OCI-LY3 (cell line): ENCODE measurements at regions not wholly inside any gene's neighbourhood (a gene's known extent, or its start where the extent isn't known, plus 50 kb on each side); places are given as distances from the start of the nearest gene placed in this dataset.
"Not testable (repeated sequence)": the region's sequence is repeated elsewhere in the genome, so short reads cannot be mapped to it uniquely, and the experiment has no call there.

ENCODE experiments used
- H2AFZ ChIP-seq: fragments of 200-600, 300-600 bp; shearing (Covaris generic); 2 replicates; pipeline ENCODE4 v1.6.0; 2014; ENCODE audit warnings: antibody characterized with exemption, low read depth, low read length
- H3K27ac ChIP-seq: fragments of 200-600, 300-600 bp; sonication (generic); 2 replicates; pipeline ENCODE4 v1.5.1; 2014; ENCODE audit warnings: mild to moderate bottlenecking, low read length, moderate library complexity, mixed read lengths
- H3K27me3 ChIP-seq: fragments of 200-600, 300-600 bp; sonication (generic); 2 replicates; pipeline ENCODE4 v1.6.1; 2014; ENCODE audit warnings: low read depth, low read length, mixed read lengths
- H3K36me3 ChIP-seq: fragments of 200-600, 300-600 bp; sonication (generic); replicated peaks from 2 replicates; pipeline ENCODE3; 2014; ENCODE audit warnings: low read depth, low read length, mixed read lengths
- H3K4me1 ChIP-seq: fragments of 300-600, 200-600 bp; sonication (generic); 2 replicates; pipeline ENCODE4 v1.6.1; 2014; ENCODE audit warnings: low read length, mixed read lengths
- H3K4me2 ChIP-seq: fragments of 200-600, 300-600 bp; sonication (generic); 2 replicates; pipeline ENCODE4 v1.6.1; 2014; ENCODE audit warnings: low read length, mixed read lengths
- H3K4me3 ChIP-seq: fragments of 300-600, 200-600 bp; sonication (generic); 2 replicates; pipeline ENCODE4 v1.5.1; 2014; ENCODE audit warnings: antibody characterized with exemption, mild to moderate bottlenecking, low read length, moderate library complexity
- H3K79me2 ChIP-seq: fragments of 300-600, 200-600 bp; shearing (Covaris generic); 2 replicates; pipeline ENCODE4 v1.6.1; 2014; ENCODE audit warnings: mild to moderate bottlenecking, low read length, mixed read lengths
- H3K9ac ChIP-seq: fragments of 300-600, 200-600 bp; shearing (Covaris generic); 2 replicates; pipeline ENCODE4 v1.6.0; 2014; ENCODE audit warnings: mild to moderate bottlenecking, low read length, moderate library complexity
- H3K9me3 ChIP-seq: fragments of 200-600, 300-600 bp; shearing (Covaris generic); 2 replicates; pipeline ENCODE4 v1.6.1; 2014; ENCODE audit warnings: low read length, mixed read lengths; ENCODE audit not compliant: insufficient read depth
- H4K20me1 ChIP-seq: fragments of 200-600, 300-600 bp; sonication (generic); 2 replicates; pipeline ENCODE4 v1.6.1; 2016; ENCODE audit warnings: low read length, mixed read lengths; ENCODE audit not compliant: insufficient read depth
- EZH2phosphoT487 ChIP-seq: fragments of 200-600 bp; shearing (Covaris generic); IDR thresholded peaks from 2 replicates; pipeline ENCODE4 v1.6.1; 2018; ENCODE audit warnings: antibody characterized with exemption, mixed run types, low read depth
- TF ChIP-seq, protein P1 (sequence below): fragments of 200-600, 300-600 bp; sonication (generic); IDR thresholded peaks from 2 replicates; pipeline ENCODE4 v1.5.1; 2014; ENCODE audit warnings: antibody characterized with exemption, low read length, low read depth

- no peak overlapping the region for H3K4me3 ChIP-seq
- H3K9ac ChIP-seq, result no peak overlapping the region
- H3K27me3 ChIP-seq, result no peaks in the 10 kb centered on the region
- H4K20me1 ChIP-seq, result no peaks in the 10 kb centered on the region
- no peak for TF ChIP-seq EZH2phosphoT487
- TF ChIP-seq, protein P1, sequence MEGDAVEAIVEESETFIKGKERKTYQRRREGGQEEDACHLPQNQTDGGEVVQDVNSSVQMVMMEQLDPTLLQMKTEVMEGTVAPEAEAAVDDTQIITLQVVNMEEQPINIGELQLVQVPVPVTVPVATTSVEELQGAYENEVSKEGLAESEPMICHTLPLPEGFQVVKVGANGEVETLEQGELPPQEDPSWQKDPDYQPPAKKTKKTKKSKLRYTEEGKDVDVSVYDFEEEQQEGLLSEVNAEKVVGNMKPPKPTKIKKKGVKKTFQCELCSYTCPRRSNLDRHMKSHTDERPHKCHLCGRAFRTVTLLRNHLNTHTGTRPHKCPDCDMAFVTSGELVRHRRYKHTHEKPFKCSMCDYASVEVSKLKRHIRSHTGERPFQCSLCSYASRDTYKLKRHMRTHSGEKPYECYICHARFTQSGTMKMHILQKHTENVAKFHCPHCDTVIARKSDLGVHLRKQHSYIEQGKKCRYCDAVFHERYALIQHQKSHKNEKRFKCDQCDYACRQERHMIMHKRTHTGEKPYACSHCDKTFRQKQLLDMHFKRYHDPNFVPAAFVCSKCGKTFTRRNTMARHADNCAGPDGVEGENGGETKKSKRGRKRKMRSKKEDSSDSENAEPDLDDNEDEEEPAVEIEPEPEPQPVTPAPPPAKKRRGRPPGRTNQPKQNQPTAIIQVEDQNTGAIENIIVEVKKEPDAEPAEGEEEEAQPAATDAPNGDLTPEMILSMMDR, result no peak
- H3K79me2 ChIP-seq, result no peaks in the 10 kb centered on the region
- no peak overlapping the region for H2AFZ ChIP-seq
- H3K4me2 ChIP-seq, result no peak overlapping the region
- no peaks in the 10 kb centered on the region for H3K36me3 ChIP-seq
- H3K27ac ChIP-seq, result no peak overlapping the region
- H3K4me1 ChIP-seq, result no peaks in the 10 kb centered on the region
- no peaks in the 10 kb centered on the region for H3K9me3 ChIP-seq
These were observed 107.9 kb upstream of the TEKT4 start for GRCh38 chr2:94763318-94763717.

- H3K4me3 ChIP-seq, H3K9ac ChIP-seq, H2AFZ ChIP-seq, H3K9me3 ChIP-seq, H3K4me2 ChIP-seq, H3K4me1 ChIP-seq, H3K27ac ChIP-seq, H3K27me3 ChIP-seq, H4K20me1 ChIP-seq, H3K79me2 ChIP-seq, H3K36me3 ChIP-seq: not testable (repeated sequence)
These were observed 106.9 kb upstream of the TEKT4 start for GRCh38 chr2:94764331-94764730.

DNA sequence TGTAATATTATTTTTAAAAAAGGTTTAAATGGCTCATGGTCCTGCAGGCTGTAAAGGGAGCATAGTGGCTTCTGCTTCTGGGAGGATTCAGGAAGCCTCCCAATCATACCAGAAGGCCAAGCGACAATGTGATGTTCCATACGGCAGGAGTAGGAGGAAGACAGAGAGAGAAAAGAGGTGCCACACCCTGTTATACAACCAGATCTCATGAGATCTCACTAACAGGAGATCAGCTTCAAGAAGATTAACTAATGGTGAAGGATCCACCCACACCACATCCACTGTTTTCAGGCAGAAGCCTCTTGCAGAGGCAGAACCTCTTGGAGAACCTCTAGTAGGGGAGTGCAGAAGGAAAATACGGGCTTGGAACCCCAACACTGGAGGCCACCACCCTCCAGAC, 103.9 kb upstream of the TEKT4 start:
- no peak overlapping the region for H3K9ac ChIP-seq
- no peaks in the 10 kb centered on the region for H3K36me3 ChIP-seq
- no peaks in the 10 kb centered on the region for H3K79me2 ChIP-seq
- no peak overlapping the region for H3K4me3 ChIP-seq
- H3K4me2 ChIP-seq, result no peak overlapping the region
- no peaks in the 10 kb centered on the region for H3K4me1 ChIP-seq
- H2AFZ ChIP-seq, result no peak overlapping the region
- no peak overlapping the region for H3K27ac ChIP-seq
- H3K9me3 ChIP-seq, result no peaks in the 10 kb centered on the region
- no peaks in the 10 kb centered on the region for H3K27me3 ChIP-seq
- no peak for TF ChIP-seq EZH2phosphoT487
- TF ChIP-seq, protein P1, result no peak
- H4K20me1 ChIP-seq, result no peaks in the 10 kb centered on the region

GRCh38 chr2:94769733-94770132, 101.5 kb upstream of the TEKT4 start:
- Histone ChIP-seq H3K9me3 (no peaks in the 10 kb centered on the region), H4K20me1 (no peaks in the 10 kb centered on the region), H3K27ac (no peak overlapping the region), H2AFZ (no peak overlapping the region), H3K27me3 (no peaks in the 10 kb centered on the region), H3K36me3 (no peaks in the 10 kb centered on the region), H3K4me3 (no peak overlapping the region), H3K9ac (no peak overlapping the region), H3K4me2 (no peak overlapping the region), H3K79me2 (no peaks in the 10 kb centered on the region), H3K4me1 (no peaks in the 10 kb centered on the region)
- TF ChIP-seq, protein P1, result no peak
- no peak for TF ChIP-seq EZH2phosphoT487

GRCh38 chr2:94774851-94775250, 96.4 kb upstream of the TEKT4 start:
- TF ChIP-seq EZH2phosphoT487, result no peak
- TF ChIP-seq, protein P1, result no peak
- Histone ChIP-seq H3K27me3 (no peaks in the 10 kb centered on the region), H3K4me3 (no peak overlapping the region), H3K79me2 (no peaks in the 10 kb centered on the region), H3K36me3 (no peaks in the 10 kb centered on the region), H3K9me3 (no peaks in the 10 kb centered on the region), H3K4me2 (no peak overlapping the region), H3K27ac (no peak overlapping the region), H2AFZ (no peak overlapping the region), H4K20me1 (no peaks in the 10 kb centered on the region), H3K4me1 (no peaks in the 10 kb centered on the region), H3K9ac (no peak overlapping the region)
